ENCODE measurements at regions not wholly inside any gene's neighbourhood (a gene's known extent, or its start where the extent isn't known, plus 50 kb on each side); places are given as distances from the start of the nearest gene placed in this dataset.

DNA sequence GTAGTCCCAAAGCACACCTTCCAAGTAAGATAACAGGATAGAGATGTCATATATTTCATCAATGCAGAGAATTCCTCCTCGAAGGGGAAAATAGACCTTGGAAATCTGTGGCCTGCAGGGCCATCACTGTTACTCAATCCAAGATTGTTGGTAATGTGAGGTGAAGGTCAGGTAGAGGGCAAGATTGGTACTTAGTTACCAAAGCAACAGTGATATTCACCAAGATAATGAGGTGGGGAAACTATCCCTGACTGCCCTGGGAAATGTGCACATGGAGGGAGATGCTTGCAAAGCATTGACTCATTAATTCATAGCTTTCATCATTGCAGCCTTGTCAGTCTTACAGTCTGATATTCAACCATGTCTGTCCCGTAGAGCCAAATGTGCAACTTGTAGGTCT is 234.1 kb upstream of the MON1B start:
- intact Hi-C loops (cut with DNase I), result no loop called here
- H3K9ac ChIP-seq (ENCODE audit: low read depth in 2 of 2, low read length in 2 of 2), result no peak overlapping the region
- no peak for DNase-seq
- no peaks in the 10 kb centered on the region for H3K27me3 ChIP-seq
- H3K4me3 ChIP-seq, result no peak overlapping the region
- H3K9me3 ChIP-seq, result no peaks in the 10 kb centered on the region
- TF ChIP-seq CTCF (IDR thresholded peaks at IDR 0.05), result no peak
- no peaks in the 10 kb centered on the region for H3K4me1 ChIP-seq
- no peaks in the 10 kb centered on the region for H3K36me3 ChIP-seq
- H3K27ac ChIP-seq, result no peak overlapping the region

DNA sequence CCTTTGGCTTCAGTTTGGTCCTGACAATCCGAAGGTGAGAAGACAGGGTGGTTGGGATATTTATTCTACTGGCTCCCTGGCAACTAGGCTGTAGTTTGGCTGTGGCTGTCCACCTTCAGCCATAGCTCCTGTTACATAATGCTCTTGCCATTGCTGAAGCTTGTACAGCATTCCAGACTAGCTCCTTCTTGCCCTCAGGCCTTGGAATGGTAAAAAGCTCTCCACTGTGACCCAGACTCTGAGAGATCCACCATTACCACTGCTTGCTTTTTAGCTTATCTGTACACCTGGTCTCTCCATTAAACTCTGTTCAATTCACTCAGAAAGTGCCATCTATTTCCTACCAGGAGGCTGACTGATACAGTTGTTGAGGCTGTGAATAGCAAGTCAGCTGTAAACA is 231.8 kb upstream of the MON1B start:
- intact Hi-C loops (cut with DNase I), result no loop called here
- Histone ChIP-seq H3K9ac (ENCODE audit: low read depth in 2 of 2, low read length in 2 of 2) (no peak overlapping the region), H3K4me1 (no peaks in the 10 kb centered on the region), H3K27me3 (no peaks in the 10 kb centered on the region), H3K36me3 (no peaks in the 10 kb centered on the region), H3K4me3 (no peak overlapping the region), H3K9me3 (no peaks in the 10 kb centered on the region), H3K27ac (no peak overlapping the region)
- no peak for TF ChIP-seq CTCF (IDR thresholded peaks at IDR 0.05)
- DNase-seq, result no peak

DNA sequence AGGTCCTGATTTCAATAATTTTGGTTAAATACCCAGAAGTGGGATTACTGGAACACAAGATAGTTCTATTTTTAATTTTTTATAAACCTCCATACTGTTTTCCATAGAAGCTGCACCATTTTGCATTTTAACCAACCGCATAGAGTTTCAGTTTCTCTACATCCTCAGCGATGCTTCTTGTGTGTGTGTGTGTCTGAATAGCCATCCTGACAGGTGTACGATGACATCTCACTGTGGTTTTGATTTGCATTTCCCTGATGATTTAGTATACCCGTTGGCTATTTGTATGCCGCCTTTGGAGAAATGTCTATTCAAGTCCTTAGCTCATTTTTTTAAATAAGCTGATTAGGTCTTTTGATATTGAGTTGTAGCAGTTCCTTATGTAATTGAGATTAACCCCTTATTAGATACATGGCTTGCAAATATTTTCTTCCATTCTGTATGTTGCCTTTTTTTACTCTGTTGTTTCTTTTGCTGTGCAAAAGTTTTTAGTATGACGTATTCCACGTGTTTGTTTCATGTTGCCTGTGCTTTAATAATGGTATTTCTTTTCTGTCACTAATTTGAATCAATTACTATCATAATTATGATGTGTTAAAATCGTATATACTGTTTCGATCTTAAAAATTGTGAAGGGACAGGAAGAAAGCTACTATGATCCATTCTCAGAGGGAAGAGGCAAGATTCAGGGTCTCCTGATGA is 227.2 kb upstream of the MON1B start:
- no peaks in the 10 kb centered on the region for H3K9me3 ChIP-seq
- no peaks in the 10 kb centered on the region for H3K4me1 ChIP-seq
- H3K9ac ChIP-seq (ENCODE audit: low read depth in 2 of 2, low read length in 2 of 2), result no peak overlapping the region
- intact Hi-C loops (cut with DNase I), result no loop called here
- H3K27me3 ChIP-seq, result no peaks in the 10 kb centered on the region
- no peaks in the 10 kb centered on the region for H3K36me3 ChIP-seq
- no peak for DNase-seq
- no peak overlapping the region for H3K27ac ChIP-seq
- TF ChIP-seq CTCF (IDR thresholded peaks at IDR 0.05), result no peak
- no peak overlapping the region for H3K4me3 ChIP-seq

DNA sequence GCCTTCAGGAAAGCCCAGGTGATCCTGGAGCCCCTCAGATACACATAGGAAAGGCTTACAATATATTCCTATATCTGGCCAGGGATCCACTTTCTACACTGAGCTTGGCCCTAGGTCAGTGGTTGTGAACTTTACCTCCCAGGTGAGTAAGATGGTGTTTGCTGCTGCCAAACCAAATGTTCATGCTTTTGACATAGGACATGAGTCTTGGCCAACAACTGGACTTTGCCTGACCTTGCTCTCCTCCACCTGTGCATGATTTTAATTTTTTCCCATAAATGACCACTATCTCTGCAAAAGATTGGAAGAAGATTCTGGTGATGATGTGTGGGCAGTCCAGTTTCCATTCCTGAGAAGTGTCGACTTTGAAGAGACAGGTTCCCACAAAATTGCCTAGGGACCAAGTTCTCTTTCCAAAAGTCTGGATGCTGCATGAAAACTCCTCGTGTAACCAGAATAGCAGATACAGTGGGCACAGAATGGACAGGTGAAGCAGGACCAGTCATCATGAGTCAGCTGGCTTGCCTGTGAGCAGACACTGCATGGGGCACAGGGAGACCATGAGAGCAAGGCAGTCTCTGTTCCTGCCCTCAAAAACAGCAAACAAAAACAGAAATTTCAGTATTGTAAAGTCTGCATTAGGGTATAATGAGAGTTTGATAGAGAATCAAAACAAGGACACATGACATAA is 226.4 kb upstream of the MON1B start:
- no peak for DNase-seq
- Histone ChIP-seq H3K36me3 (no peaks in the 10 kb centered on the region), H3K4me1 (no peaks in the 10 kb centered on the region), H3K27ac (no peak overlapping the region), H3K27me3 (no peaks in the 10 kb centered on the region), H3K9me3 (no peaks in the 10 kb centered on the region), H3K9ac (ENCODE audit: low read depth in 2 of 2, low read length in 2 of 2) (no peak overlapping the region), H3K4me3 (no peak overlapping the region)
- no peak for TF ChIP-seq CTCF (IDR thresholded peaks at IDR 0.05)
- intact Hi-C loops (cut with DNase I), result no loop called here

GRCh38 chr16:76970087-76970744 is 220.8 kb upstream of the MON1B start:
- H3K4me3 ChIP-seq, result no peak overlapping the region
- no peak for DNase-seq
- no peaks in the 10 kb centered on the region for H3K27me3 ChIP-seq
- H3K27ac ChIP-seq, result no peak overlapping the region
- H3K36me3 ChIP-seq, result no peaks in the 10 kb centered on the region
- intact Hi-C loops (cut with DNase I), result no loop called here
- H3K4me1 ChIP-seq, result no peaks in the 10 kb centered on the region
- H3K9me3 ChIP-seq, result no peaks in the 10 kb centered on the region
- no peak for TF ChIP-seq CTCF (IDR thresholded peaks at IDR 0.05)
- no peak overlapping the region for H3K9ac ChIP-seq (ENCODE audit: low read depth in 2 of 2, low read length in 2 of 2)

All from colonic mucosa (tissue), 4 donors.